ENCODE measurements at regions not wholly inside any gene's neighbourhood (a gene's known extent, or its start where the extent isn't known, plus 50 kb on each side); places are given as distances from the start of the nearest gene placed in this dataset.

GRCh38 chr16:26901196-26901861 is 165.4 kb upstream of the C16orf82 start:
- no peaks in the 10 kb centered on the region for H3K4me1 ChIP-seq
- no peaks in the 10 kb centered on the region for H3K36me3 ChIP-seq
- no peaks in the 10 kb centered on the region for H3K9me3 ChIP-seq
- TF ChIP-seq POLR2A (IDR thresholded peaks at IDR 0.05) (no peak), CTCF (IDR thresholded peaks at IDR 0.05) (no peak)
- no peak overlapping the region for H3K27ac ChIP-seq
- no peak for DNase-seq
- H3K27me3 ChIP-seq = no peaks in the 10 kb centered on the region
- H3K4me3 ChIP-seq = no peak overlapping the region

- no peaks in the 10 kb centered on the region for H3K36me3 ChIP-seq
- H3K4me3 ChIP-seq = no peak overlapping the region
- TF ChIP-seq POLR2A (IDR thresholded peaks at IDR 0.05) = no peak
- TF ChIP-seq CTCF (IDR thresholded peaks at IDR 0.05) = no peak
- DNase-seq = no peak
- no peaks in the 10 kb centered on the region for H3K27me3 ChIP-seq
- H3K9me3 ChIP-seq = no peaks in the 10 kb centered on the region
- H3K27ac ChIP-seq = no peak overlapping the region
- H3K4me1 ChIP-seq = no peaks in the 10 kb centered on the region
These were observed 164.7 kb upstream of the C16orf82 start for GRCh38 chr16:26901983-26902382.

- H3K4me3 ChIP-seq = no peak overlapping the region
- no peaks in the 10 kb centered on the region for H3K9me3 ChIP-seq
- no peaks in the 10 kb centered on the region for H3K4me1 ChIP-seq
- no peak for DNase-seq
- H3K36me3 ChIP-seq = no peaks in the 10 kb centered on the region
- H3K27ac ChIP-seq = no peak overlapping the region
- TF ChIP-seq CTCF (IDR thresholded peaks at IDR 0.05) = no peak
- TF ChIP-seq POLR2A (IDR thresholded peaks at IDR 0.05) = no peak
- no peaks in the 10 kb centered on the region for H3K27me3 ChIP-seq
These were observed 161.4 kb upstream of the C16orf82 start for GRCh38 chr16:26905336-26905735.

- TF ChIP-seq CTCF (IDR thresholded peaks at IDR 0.05) = no peak
- no peak for TF ChIP-seq POLR2A (IDR thresholded peaks at IDR 0.05)
- no peak overlapping the region for H3K27ac ChIP-seq
- H3K36me3 ChIP-seq = no peaks in the 10 kb centered on the region
- H3K4me1 ChIP-seq = no peaks in the 10 kb centered on the region
- no peak overlapping the region for H3K4me3 ChIP-seq
- DNase-seq = no peak
- H3K27me3 ChIP-seq = no peaks in the 10 kb centered on the region
- H3K9me3 ChIP-seq = no peaks in the 10 kb centered on the region
These were observed 157.1 kb upstream of the C16orf82 start for GRCh38 chr16:26909623-26910022.

GRCh38 chr16:26911436-26911835 is 155.3 kb upstream of the C16orf82 start:
- no peaks in the 10 kb centered on the region for H3K9me3 ChIP-seq

More at GRCh38 chr16:26911436-26911835, 155.3 kb upstream of the C16orf82 start:
- Histone ChIP-seq H3K4me3 (no peak overlapping the region), H3K27me3 (no peaks in the 10 kb centered on the region), H3K36me3 (no peaks in the 10 kb centered on the region), H3K27ac (no peak overlapping the region), H3K4me1 (no peaks in the 10 kb centered on the region)
- no peak for DNase-seq
- no peak for TF ChIP-seq POLR2A (IDR thresholded peaks at IDR 0.05)
- TF ChIP-seq CTCF (IDR thresholded peaks at IDR 0.05) = no peak
